ENCODE measurements at regions not wholly inside any gene's neighbourhood (a gene's known extent, or its start where the extent isn't known, plus 50 kb on each side); places are given as distances from the start of the nearest gene placed in this dataset.

- no peak for DNase-seq
These were observed 56.5 kb downstream of the IRX6 start for GRCh38 chr16:55380485-55380884.

DNA sequence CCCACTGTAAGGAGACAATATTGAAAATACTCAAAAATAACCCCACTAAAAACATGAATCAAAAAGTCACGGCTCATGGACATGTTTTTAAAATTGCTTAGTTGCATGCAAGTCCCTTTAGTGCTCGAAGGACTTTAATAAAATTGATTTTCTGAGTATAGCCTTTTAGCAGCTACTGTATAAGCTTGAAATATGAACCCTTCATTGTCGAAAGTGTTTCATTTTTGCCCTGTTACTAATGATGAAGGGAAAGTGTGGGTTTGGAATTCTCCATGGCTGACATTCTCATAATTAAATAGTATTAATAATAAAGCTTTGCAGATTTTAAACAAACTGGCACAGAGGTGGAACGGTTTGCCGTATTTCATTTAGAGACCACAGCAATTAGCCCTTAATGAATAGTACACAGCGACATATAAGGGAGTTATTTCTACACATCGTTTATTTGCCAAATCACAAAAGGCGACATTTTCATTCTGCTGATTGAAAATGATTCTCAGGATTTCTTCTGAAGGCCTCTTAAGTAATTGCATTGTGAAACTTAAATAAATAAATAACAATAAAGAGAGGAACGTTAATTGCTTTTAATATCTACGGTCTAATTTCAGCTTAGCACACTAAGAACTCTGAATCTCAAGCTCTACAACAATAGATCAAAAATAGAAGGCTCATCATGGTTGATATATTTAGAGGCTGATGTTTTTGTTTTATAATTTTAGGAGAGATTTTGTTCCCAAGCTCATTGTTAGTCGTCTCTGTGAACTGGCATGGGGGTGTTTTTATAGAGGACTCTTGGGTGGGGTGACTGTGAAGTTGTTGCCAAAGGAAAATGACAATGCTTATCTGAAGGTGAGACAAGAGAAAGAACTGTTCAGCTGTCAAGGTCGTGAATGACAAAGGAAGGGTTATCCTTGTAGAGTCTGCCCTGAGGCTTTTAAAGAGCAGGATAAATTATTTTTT, 60.6 kb downstream of the IRX6 start:
- DNase-seq, result no peak

DNA sequence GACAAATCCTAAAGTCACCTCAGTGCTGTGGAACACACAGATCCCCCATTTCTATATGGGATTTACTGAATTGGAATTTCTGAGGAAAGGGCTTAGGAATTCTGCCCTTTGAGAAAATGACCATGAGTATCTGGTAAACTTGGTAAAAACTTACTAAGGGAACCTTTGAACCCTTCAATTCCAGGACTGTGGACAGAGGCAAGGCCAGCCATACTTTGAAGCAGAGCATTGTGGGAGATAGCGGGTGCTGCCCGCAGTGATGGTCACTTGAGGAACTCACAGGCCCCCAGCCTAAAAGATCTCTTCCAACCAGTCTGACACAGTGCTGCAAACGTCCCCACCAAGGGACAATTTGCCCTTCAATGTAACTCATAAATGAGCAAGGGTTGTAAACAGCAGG, 61.4 kb downstream of the IRX6 start:
- no peak for DNase-seq

GRCh38 chr16:55386534-55387296, 62.7 kb downstream of the IRX6 start:
- DNase-seq, result no peak

DNA sequence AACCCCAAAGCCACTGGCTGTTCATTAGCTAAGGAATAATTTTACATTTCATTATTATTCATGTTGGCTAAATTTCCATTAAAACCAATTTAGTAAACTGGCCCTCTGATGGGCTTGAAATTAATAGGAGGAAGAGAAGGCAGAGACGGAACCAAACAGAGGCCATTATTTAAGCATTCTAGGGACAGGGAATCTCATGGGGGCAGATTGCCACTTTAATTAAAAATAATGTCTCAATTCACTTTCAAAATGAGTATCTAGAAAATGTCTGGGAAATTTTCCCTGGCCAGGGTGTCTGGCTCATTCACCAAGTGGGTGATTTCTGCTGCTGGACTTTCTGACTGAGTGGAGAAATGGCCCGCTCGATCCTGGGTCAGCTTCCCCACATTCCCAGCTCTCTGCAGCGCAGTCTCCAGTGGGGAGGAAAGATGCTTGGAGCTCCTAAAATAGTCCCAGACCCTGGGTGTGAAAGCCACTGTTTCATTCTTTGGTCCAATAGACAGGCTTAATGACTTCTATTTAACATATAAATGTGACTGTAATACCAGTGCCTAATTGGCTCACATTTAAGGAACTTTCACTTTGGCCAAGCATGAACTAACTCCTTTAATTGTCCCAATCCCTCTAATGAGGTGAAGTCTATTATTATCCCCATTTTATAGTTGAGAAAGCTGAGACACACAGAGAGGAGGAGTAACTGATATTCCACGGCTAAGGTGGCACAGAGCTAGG, 64.3 kb downstream of the IRX6 start:
- DNase-seq, result no peak

DNA sequence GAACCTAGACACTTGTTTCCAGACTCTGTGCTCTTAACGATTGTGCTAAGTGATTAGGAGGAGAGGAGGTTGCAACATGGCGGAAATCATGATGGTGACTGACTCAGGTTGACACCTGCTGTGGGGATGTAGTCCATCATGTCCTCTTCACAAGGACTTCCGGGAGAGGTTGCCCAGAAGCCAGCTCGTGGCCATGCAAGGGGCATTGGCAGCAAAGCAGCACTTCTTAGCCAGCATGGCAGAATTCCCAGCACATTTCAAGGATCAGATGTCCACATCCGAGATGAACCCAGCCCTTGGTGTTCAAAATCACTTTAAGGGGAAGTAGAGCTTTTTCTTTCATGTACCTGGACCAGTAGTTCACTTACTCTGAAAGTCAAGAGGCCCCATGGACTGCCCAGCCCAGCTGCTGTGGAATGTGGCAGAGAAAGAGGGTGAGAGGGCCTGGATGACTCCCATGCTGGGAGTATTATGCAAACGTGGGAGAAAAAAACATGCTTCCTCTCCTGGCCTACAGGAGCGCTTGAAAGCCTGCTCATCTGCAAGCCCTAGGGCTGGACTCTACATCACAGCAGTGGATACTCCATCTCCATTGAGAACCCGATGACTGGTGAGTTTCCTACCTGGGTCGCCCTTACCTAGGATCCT, 65.5 kb downstream of the IRX6 start:
- DNase-seq, result no peak

GRCh38 chr16:55390630-55391237, 66.7 kb downstream of the IRX6 start:
- no peak for DNase-seq

- no peak for DNase-seq
These were observed 67.9 kb downstream of the IRX6 start for GRCh38 chr16:55391760-55392375.

- DNase-seq, result no peak
These were observed 68.7 kb downstream of the IRX6 start for GRCh38 chr16:55392701-55393100.

- DNase-seq, result no peak
These were observed 70.0 kb downstream of the IRX6 start for GRCh38 chr16:55393991-55394390.

- DNase-seq, result no peak
These were observed 74.8 kb downstream of the IRX6 start for GRCh38 chr16:55398762-55399161.

DNA sequence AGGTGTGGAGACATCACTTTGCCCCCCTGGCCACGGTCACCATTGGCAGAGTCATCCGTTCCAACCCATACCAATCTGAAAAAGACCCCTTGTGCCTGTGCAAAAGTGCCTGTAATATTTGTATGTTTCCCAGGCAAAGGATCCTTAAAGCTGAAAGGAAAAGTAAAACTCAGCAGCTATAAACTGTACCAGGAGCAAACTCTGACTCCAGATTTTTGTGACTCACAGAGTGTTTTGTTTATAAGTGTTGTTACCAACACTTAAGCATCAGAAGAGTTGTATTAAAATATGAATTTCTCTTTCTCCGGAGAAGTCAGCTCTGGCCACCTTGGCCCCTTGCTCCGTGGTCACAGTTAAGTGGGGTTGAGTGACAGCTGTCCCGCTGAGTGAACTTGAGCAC, 75.9 kb downstream of the IRX6 start:
- DNase-seq, result no peak

DNA sequence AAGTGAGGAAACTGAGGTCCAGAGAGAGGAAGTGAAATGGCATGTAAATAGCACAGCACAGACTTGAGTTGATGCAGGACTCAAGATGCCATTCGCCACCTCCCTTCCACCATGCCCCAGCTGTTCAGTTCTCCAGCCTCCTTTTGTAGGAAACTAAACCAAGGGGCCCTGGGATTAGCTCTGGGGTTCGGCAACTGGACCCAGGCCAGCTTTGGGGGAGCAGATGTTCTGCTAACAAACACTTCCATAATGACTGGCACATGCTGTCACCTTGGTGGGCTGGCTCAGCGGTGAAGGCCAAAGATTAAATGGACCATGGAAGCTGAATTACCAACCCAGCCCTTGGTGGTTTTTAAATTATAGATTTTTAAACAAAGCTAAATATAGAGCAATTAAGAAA, 77.0 kb downstream of the IRX6 start:
- peak; percentile 17 for DNase-seq

- no peak for DNase-seq
These were observed 75.5 kb upstream of the MMP2 start for GRCh38 chr16:55403464-55403863.

DNA sequence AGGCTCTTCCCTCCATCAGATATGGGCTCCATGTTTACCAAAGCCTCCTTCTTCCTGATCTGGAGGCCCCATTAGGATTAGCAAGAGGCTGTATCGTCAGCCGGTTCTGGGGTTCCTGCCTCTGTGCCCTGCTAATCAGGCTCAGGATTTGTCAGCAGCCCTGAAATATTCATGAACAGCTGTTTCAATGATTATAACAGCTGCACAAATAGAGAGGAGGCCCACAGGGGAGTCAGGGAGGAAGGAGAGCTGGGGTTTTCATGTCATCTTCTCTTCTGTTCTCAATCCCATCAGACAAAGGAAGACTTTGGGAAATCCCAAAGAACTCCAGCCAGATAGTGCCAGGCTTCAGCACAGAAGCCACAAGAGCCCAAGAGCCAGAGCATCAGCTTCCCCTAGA, 72.3 kb upstream of the MMP2 start:
- DNase-seq, result no peak

DNA sequence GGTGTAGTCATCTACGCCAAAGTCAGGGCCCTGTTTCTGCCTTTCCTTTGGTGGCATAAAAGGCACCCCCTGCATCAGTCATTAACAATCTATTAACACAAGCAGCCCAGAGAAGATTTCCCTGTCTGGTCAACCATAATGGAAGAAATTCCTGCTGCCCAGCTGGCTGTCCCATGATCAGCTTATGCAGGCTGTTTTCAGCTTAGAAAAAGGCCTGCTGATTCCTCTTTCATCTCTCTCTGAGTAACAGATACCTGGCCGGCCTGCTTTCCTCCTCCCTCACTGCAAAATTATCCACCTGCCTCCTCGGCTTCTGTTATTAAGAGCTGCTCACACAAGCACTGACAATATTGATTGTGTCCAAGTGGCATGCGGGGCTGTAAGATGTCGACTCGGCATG, 70.3 kb upstream of the MMP2 start:
- DNase-seq, result no peak

DNA sequence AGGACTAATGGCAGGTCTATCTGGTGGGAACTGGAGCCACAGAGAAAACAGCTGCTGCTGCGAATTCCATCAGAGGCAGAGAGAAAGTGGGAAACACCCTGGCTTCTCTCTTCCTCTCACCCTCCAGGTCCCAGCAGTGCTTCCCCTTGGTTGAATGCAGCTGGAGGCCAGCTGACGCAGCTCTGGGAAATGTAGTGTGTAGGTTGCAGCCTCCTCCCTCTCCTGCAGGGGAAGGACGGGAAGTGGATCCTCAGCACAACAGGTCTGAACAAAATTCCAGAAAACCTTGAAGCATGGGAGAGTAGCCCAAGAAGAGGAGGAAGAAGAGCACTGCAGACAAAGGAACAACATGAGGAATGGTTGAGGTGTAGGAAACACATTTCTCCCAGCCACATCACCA, 67.8 kb upstream of the MMP2 start:
- DNase-seq, result no peak

- DNase-seq, result no peak
These were observed 60.4 kb upstream of the MMP2 start for GRCh38 chr16:55418586-55418985.

GRCh38 chr16:55421226-55421625, 57.8 kb upstream of the MMP2 start:
- DNase-seq, result no peak

DNA sequence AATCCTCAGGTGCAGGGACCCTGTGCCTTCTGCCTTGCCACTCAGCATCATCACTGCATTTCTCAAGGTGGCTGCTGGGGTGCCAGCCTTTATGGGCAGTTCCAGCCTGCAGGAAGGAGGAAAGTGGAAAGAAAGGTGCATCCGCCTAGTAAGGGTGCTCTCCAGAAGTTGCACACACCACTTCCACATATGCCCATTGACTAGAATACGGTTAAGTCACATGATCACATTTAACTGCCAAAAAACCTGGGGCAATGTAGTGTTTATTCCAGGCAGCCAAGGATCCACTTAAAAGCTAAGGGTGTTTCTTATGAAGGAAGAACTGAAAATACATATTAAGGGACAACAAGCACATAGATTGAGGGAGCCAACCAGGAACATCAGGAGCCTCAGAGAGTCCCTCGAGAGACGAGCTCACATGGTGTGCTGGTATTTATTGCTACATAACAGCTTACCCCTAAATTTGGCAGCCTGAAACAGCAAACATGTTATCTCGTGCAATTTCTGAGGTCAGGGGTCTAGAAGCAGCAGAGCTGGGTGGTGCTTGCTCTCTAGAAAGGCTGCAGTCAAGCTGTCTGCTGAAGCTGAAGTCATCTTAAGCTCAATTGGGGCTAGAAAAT, 52.0 kb upstream of the MMP2 start:
- no peak for DNase-seq

Measured in NCI-H69 (cell line).